Effector memory CD8-positive, alpha-beta T cell (primary cell): ENCODE measurements at regions not wholly inside any gene's neighbourhood (a gene's known extent, or its start where the extent isn't known, plus 50 kb on each side); places are given as distances from the start of the nearest gene placed in this dataset.
"Not testable (repeated sequence)": the region's sequence is repeated elsewhere in the genome, so short reads cannot be mapped to it uniquely, and the experiment has no call there.

Experiments
- ATAC-seq: fragments of 150-1000 bp; cut with Tn5 transposase; replicated peaks from 2 replicates; pipeline ENCODE4 v1.10.0; 2021; ENCODE audit warnings: mild to moderate bottlenecking, moderate library complexity
- DNase-seq, 3 experiments: peaks; one replicate each; pipeline ENCODE4 v3.0.0; 2021
- H3K27ac Mint-ChIP-seq, 2 donors: one replicate each; pipeline ENCODE4 v1.8.0; 2022; ENCODE audit warnings: mild to moderate bottlenecking in 2 of 2, mixed read lengths in 2 of 2, moderate library complexity in 2 of 2
- H3K27me3 Mint-ChIP-seq, 2 donors: one replicate each; pipeline ENCODE4 v1.8.0; 2022; ENCODE audit warnings: mixed read lengths in 2 of 2
- H3K36me3 Mint-ChIP-seq: one replicate; pipeline ENCODE4 v1.8.0; 2022; ENCODE audit warnings: mild to moderate bottlenecking, moderate library complexity, mixed read lengths; ENCODE audit not compliant: insufficient read depth
- H3K4me1 Mint-ChIP-seq, 2 donors: one replicate each; pipeline ENCODE4 v1.8.0; 2022; ENCODE audit warnings: low read depth in 2 of 2, mixed read lengths in 2 of 2
- H3K4me3 Mint-ChIP-seq, 2 donors: one replicate each; pipeline ENCODE4 v1.8.0; 2022; ENCODE audit warnings: mild to moderate bottlenecking in 2 of 2, mixed read lengths in 2 of 2, moderate library complexity in 2 of 2
- H3K9me3 Mint-ChIP-seq, 2 donors: one replicate each; pipeline ENCODE4 v1.8.0; 2022; ENCODE audit warnings: mixed read lengths in 2 of 2

GRCh38 chr10:7003831-7004395, 406.9 kb downstream of the SFMBT2 start:
- peaks cover 23 to 35% of the 10 kb centered on the region in 2 donors for H3K4me1 Mint-ChIP-seq
- H3K27ac Mint-ChIP-seq, result peak overlapping the region in 1 of 2 donors; percentile 50
- DNase-seq (no peak), ATAC-seq (peak; percentile 16)
- H3K9me3 Mint-ChIP-seq, result no peaks in the 10 kb centered on the region
- H3K27me3 Mint-ChIP-seq, result no peaks in the 10 kb centered on the region
- no peak overlapping the region for H3K4me3 Mint-ChIP-seq
- H3K36me3 Mint-ChIP-seq, result no peaks in the 10 kb centered on the region

GRCh38 chr10:7000061-7000460, 410.8 kb downstream of the SFMBT2 start:
- peak; percentile 55 for ATAC-seq
- Mint-ChIP-seq H3K4me1 (peaks cover 28 to 35% of the 10 kb centered on the region in 2 donors), H3K27me3 (no peaks in the 10 kb centered on the region), H3K4me3 (no peak overlapping the region), H3K36me3 (no peaks in the 10 kb centered on the region), H3K27ac (no peak overlapping the region), H3K9me3 (no peaks in the 10 kb centered on the region)
- DNase-seq, result no peak

GRCh38 chr10:6999232-6999925, 411.5 kb downstream of the SFMBT2 start:
- Mint-ChIP-seq H3K4me1 (peaks cover 21 to 28% of the 10 kb centered on the region in 2 donors), H3K36me3 (no peaks in the 10 kb centered on the region), H3K27me3 (no peaks in the 10 kb centered on the region), H3K27ac (peak overlapping the region in 1 of 2 donors; percentile 25), H3K9me3 (no peaks in the 10 kb centered on the region), H3K4me3 (no peak overlapping the region)
- DNase-seq (no peak), ATAC-seq (peak; percentile 39)

- DNase-seq, result no peak
- Mint-ChIP-seq H3K27me3 (no peaks in the 10 kb centered on the region), H3K4me3 (no peak overlapping the region), H3K27ac (no peak overlapping the region), H3K4me1 (peaks cover 14 to 21% of the 10 kb centered on the region in 2 donors), H3K9me3 (no peaks in the 10 kb centered on the region), H3K36me3 (no peaks in the 10 kb centered on the region)
- no peak for ATAC-seq
Observed at GRCh38 chr10:6997509-6997908, 413.3 kb downstream of the SFMBT2 start.

- no peak for ATAC-seq
Observed at GRCh38 chr10:6996431-6996830, 414.4 kb downstream of the SFMBT2 start.

GRCh38 chr10:6995831-6996230, 415.0 kb downstream of the SFMBT2 start:
- Mint-ChIP-seq H3K27ac (no peak overlapping the region), H3K9me3 (no peaks in the 10 kb centered on the region), H3K36me3 (no peaks in the 10 kb centered on the region), H3K4me3 (no peak overlapping the region), H3K27me3 (no peaks in the 10 kb centered on the region), H3K4me1 (peaks cover 17 to 26% of the 10 kb centered on the region in 2 donors)
- no peak for DNase-seq
- ATAC-seq, result no peak

More at GRCh38 chr10:6996431-6996830, 414.4 kb downstream of the SFMBT2 start:
- no peak for DNase-seq
- H3K27me3 Mint-ChIP-seq, result no peaks in the 10 kb centered on the region
- H3K4me3 Mint-ChIP-seq, result no peak overlapping the region
- no peak overlapping the region for H3K27ac Mint-ChIP-seq
- H3K4me1 Mint-ChIP-seq, result peaks cover 14 to 21% of the 10 kb centered on the region in 2 donors
- no peaks in the 10 kb centered on the region for H3K9me3 Mint-ChIP-seq
- no peaks in the 10 kb centered on the region for H3K36me3 Mint-ChIP-seq

GRCh38 chr10:6995341-6995740, 415.3 kb upstream of the PRKCQ start:
- no peak for ATAC-seq
- H3K9me3 Mint-ChIP-seq, result no peaks in the 10 kb centered on the region
- H3K36me3 Mint-ChIP-seq, result no peaks in the 10 kb centered on the region
- H3K4me1 Mint-ChIP-seq, result peaks cover 20 to 30% of the 10 kb centered on the region in 2 donors
- no peak overlapping the region for H3K27ac Mint-ChIP-seq
- DNase-seq, result no peak
- no peaks in the 10 kb centered on the region for H3K27me3 Mint-ChIP-seq
- no peak overlapping the region for H3K4me3 Mint-ChIP-seq

- Mint-ChIP-seq H3K4me1 (peaks cover 13 to 29% of the 10 kb centered on the region in 2 donors), H3K4me3 (peak overlapping the region; percentile 45 to 59), H3K9me3 (no peaks in the 10 kb centered on the region), H3K36me3 (no peaks in the 10 kb centered on the region), H3K27me3 (no peaks in the 10 kb centered on the region), H3K27ac (peak overlapping the region in 1 of 2 donors; percentile 23)
- peak; percentile 70 for ATAC-seq
- DNase-seq, result no peak
Observed at GRCh38 chr10:6990891-6991290, 410.8 kb upstream of the PRKCQ start.

- Mint-ChIP-seq H3K4me1 (peaks cover 13 to 29% of the 10 kb centered on the region in 2 donors), H3K9me3 (no peaks in the 10 kb centered on the region), H3K4me3 (no peak overlapping the region), H3K27me3 (no peaks in the 10 kb centered on the region), H3K36me3 (no peaks in the 10 kb centered on the region), H3K27ac (peak overlapping the region in 1 of 2 donors; percentile 41)
- ATAC-seq, result no peak
- no peak for DNase-seq
Observed at GRCh38 chr10:6988654-6989053, 408.6 kb upstream of the PRKCQ start.

- H3K36me3 Mint-ChIP-seq, result no peaks in the 10 kb centered on the region
- H3K9me3 Mint-ChIP-seq, result no peaks in the 10 kb centered on the region
- H3K27me3 Mint-ChIP-seq, result no peaks in the 10 kb centered on the region
- ATAC-seq, result no peak
- DNase-seq, result no peak
- no peak overlapping the region for H3K4me3 Mint-ChIP-seq
- no peak overlapping the region for H3K27ac Mint-ChIP-seq
- H3K4me1 Mint-ChIP-seq, result peaks cover 13 to 24% of the 10 kb centered on the region in 2 donors
Observed at GRCh38 chr10:6987536-6987945, 407.5 kb upstream of the PRKCQ start.

GRCh38 chr10:6986927-6987326, 406.9 kb upstream of the PRKCQ start:
- Mint-ChIP-seq H3K36me3 (no peaks in the 10 kb centered on the region), H3K9me3 (no peaks in the 10 kb centered on the region), H3K4me1 (peaks cover 13 to 24% of the 10 kb centered on the region in 2 donors), H3K4me3 (no peak overlapping the region), H3K27me3 (no peaks in the 10 kb centered on the region), H3K27ac (no peak overlapping the region)
- DNase-seq, result no peak
- no peak for ATAC-seq

- Mint-ChIP-seq H3K4me3 (no peak overlapping the region), H3K27me3 (no peaks in the 10 kb centered on the region), H3K9me3 (no peaks in the 10 kb centered on the region), H3K27ac (peak overlapping the region in 1 of 2 donors; percentile 38), H3K36me3 (no peaks in the 10 kb centered on the region), H3K4me1 (peaks cover 8 to 16% of the 10 kb centered on the region in 2 donors)
- ATAC-seq, result no peak
- no peak for DNase-seq
Observed at GRCh38 chr10:6985644-6986043, 405.6 kb upstream of the PRKCQ start.

GRCh38 chr10:6984971-6985370, 404.9 kb upstream of the PRKCQ start:
- Mint-ChIP-seq H3K36me3 (no peaks in the 10 kb centered on the region), H3K4me1 (peaks cover 8 to 14% of the 10 kb centered on the region in 2 donors), H3K27me3 (no peaks in the 10 kb centered on the region), H3K27ac (no peak overlapping the region), H3K9me3 (no peaks in the 10 kb centered on the region), H3K4me3 (no peak overlapping the region)
- DNase-seq (no peak), ATAC-seq (no peak)

GRCh38 chr10:6984016-6984415, 403.9 kb upstream of the PRKCQ start:
- H3K27ac Mint-ChIP-seq, H3K4me1 Mint-ChIP-seq, H3K27me3 Mint-ChIP-seq, DNase-seq, H3K36me3 Mint-ChIP-seq, ATAC-seq, H3K9me3 Mint-ChIP-seq, H3K4me3 Mint-ChIP-seq: not testable (repeated sequence)
